Astrocyte (in vitro differentiated cells and primary cell): ENCODE measurements at regions not wholly inside any gene's neighbourhood (a gene's known extent, or its start where the extent isn't known, plus 50 kb on each side); places are given as distances from the start of the nearest gene placed in this dataset.

Experiments used
- DNase-seq: peaks from one replicate; pipeline ENCODE4 v3.0.0-alpha.2; 2010; ENCODE audit warnings: low read depth
- FAIRE-seq: peaks from 2 replicates; lab custom pipeline; 2011; peaks lifted over from hg19 to GRCh38; lab: Jason Lieb, UNC
- H2AFZ ChIP-seq: 2 replicates; pipeline ENCODE4 v1.6.0; 2012; ENCODE audit warnings: low read depth, low read length, inconsistent platforms
- H3K27ac ChIP-seq: 2 replicates; pipeline ENCODE4 v1.5.1; 2011; ENCODE audit warnings: low read depth, low read length, inconsistent platforms
- H3K27me3 ChIP-seq: 2 replicates; pipeline ENCODE4 v1.6.0; 2011; ENCODE audit warnings: low read length, inconsistent platforms; ENCODE audit not compliant: insufficient read depth
- H3K36me3 ChIP-seq: 2 replicates; pipeline ENCODE4 v1.5.1; 2011; ENCODE audit warnings: low read length, inconsistent platforms; ENCODE audit not compliant: insufficient read depth
- H3K4me1 ChIP-seq: 2 replicates; pipeline ENCODE4 v1.5.1; 2011; ENCODE audit warnings: low read length, inconsistent platforms; ENCODE audit not compliant: insufficient read depth
- H3K4me2 ChIP-seq: 2 replicates; pipeline ENCODE4 v1.6.0; 2012; ENCODE audit warnings: low read length, inconsistent platforms
- H3K4me3 ChIP-seq: 2 replicates; pipeline ENCODE4 v1.5.1; 2011; ENCODE audit warnings: low read depth, mild to moderate bottlenecking, low read length, inconsistent platforms; ENCODE audit not compliant: insufficient read depth
- H3K79me2 ChIP-seq: 2 replicates; pipeline ENCODE4 v1.6.0; 2012; ENCODE audit warnings: mild to moderate bottlenecking, low read length, inconsistent platforms; ENCODE audit not compliant: insufficient read depth
- H3K9ac ChIP-seq: 2 replicates; pipeline ENCODE4 v1.6.0; 2012; ENCODE audit warnings: mild to moderate bottlenecking, low read length, inconsistent platforms
- H3K9me3 ChIP-seq: 2 replicates; pipeline ENCODE4 v1.5.1; 2012; ENCODE audit warnings: low read depth, mild to moderate bottlenecking, low read length, inconsistent platforms; ENCODE audit not compliant: insufficient read depth
- H4K20me1 ChIP-seq: 2 replicates; pipeline ENCODE4 v1.6.0; 2012; ENCODE audit warnings: low read length, inconsistent platforms; ENCODE audit not compliant: insufficient read depth
- H3K27ac Mint-ChIP-seq: one replicate; pipeline ENCODE4 v1.8.0; 2021; ENCODE audit warnings: mild to moderate bottlenecking, mixed read lengths; ENCODE audit not compliant: unreplicated experiment
- H3K27me3 Mint-ChIP-seq: one replicate; pipeline ENCODE4 v1.8.0; 2021; ENCODE audit warnings: low read depth, mixed read lengths; ENCODE audit not compliant: unreplicated experiment
- H3K36me3 Mint-ChIP-seq: one replicate; pipeline ENCODE4 v1.8.0; 2021; ENCODE audit warnings: low read depth, mixed read lengths; ENCODE audit not compliant: unreplicated experiment
- H3K4me1 Mint-ChIP-seq: one replicate; pipeline ENCODE4 v1.8.0; 2021; ENCODE audit warnings: low read depth, mixed read lengths; ENCODE audit not compliant: unreplicated experiment
- H3K4me3 Mint-ChIP-seq: one replicate; pipeline ENCODE4 v1.8.0; 2021; ENCODE audit warnings: mild to moderate bottlenecking, moderate library complexity, mixed read lengths; ENCODE audit not compliant: unreplicated experiment
- H3K9me3 Mint-ChIP-seq: one replicate; pipeline ENCODE4 v1.8.0; 2021; ENCODE audit warnings: mild to moderate bottlenecking, mixed read lengths; ENCODE audit not compliant: unreplicated experiment
- EZH2 ChIP-seq: IDR thresholded peaks from 2 replicates; pipeline ENCODE4 v1.6.1; 2012; ENCODE audit warnings: mild to moderate bottlenecking, low read length, inconsistent platforms; ENCODE audit not compliant: insufficient read depth
- TF ChIP-seq, protein P1 (sequence below): IDR thresholded peaks from 2 replicates; pipeline ENCODE4 v1.5.1; 2011; ENCODE audit warnings: low read depth, mild to moderate bottlenecking, inconsistent platforms, low read length, moderate library complexity; ENCODE audit not compliant: insufficient read depth

GRCh38 chr3:187822402-187822801, 77.1 kb upstream of the BCL6 start:
- Mint-ChIP-seq H3K27me3 (peaks cover 7% of the 10 kb centered on the region), H3K4me1 (no peaks in the 10 kb centered on the region), H3K27ac (no peak overlapping the region), H3K4me3 (no peak overlapping the region), H3K9me3 (peaks cover 6% of the 10 kb centered on the region), H3K36me3 (no peaks in the 10 kb centered on the region)
- H3K9ac ChIP-seq = no peak overlapping the region
- H3K36me3 ChIP-seq = no peaks in the 10 kb centered on the region
- no peaks in the 10 kb centered on the region for H4K20me1 ChIP-seq
- no peaks in the 10 kb centered on the region for H3K4me1 ChIP-seq
- DNase-seq = no peak
- H2AFZ ChIP-seq = no peak overlapping the region
- no peaks in the 10 kb centered on the region for H3K27me3 ChIP-seq
- no peak overlapping the region for H3K4me3 ChIP-seq
- no peak overlapping the region for H3K27ac ChIP-seq
- H3K9me3 ChIP-seq = no peaks in the 10 kb centered on the region
- no peak for TF ChIP-seq EZH2
- TF ChIP-seq, protein P1, sequence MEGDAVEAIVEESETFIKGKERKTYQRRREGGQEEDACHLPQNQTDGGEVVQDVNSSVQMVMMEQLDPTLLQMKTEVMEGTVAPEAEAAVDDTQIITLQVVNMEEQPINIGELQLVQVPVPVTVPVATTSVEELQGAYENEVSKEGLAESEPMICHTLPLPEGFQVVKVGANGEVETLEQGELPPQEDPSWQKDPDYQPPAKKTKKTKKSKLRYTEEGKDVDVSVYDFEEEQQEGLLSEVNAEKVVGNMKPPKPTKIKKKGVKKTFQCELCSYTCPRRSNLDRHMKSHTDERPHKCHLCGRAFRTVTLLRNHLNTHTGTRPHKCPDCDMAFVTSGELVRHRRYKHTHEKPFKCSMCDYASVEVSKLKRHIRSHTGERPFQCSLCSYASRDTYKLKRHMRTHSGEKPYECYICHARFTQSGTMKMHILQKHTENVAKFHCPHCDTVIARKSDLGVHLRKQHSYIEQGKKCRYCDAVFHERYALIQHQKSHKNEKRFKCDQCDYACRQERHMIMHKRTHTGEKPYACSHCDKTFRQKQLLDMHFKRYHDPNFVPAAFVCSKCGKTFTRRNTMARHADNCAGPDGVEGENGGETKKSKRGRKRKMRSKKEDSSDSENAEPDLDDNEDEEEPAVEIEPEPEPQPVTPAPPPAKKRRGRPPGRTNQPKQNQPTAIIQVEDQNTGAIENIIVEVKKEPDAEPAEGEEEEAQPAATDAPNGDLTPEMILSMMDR = no peak
- no peak overlapping the region for H3K4me2 ChIP-seq
- FAIRE-seq = no peak
- no peaks in the 10 kb centered on the region for H3K79me2 ChIP-seq

GRCh38 chr3:187823746-187824145, 78.5 kb upstream of the BCL6 start:
- Mint-ChIP-seq H3K9me3 (no peaks in the 10 kb centered on the region), H3K27ac (no peak overlapping the region), H3K4me3 (no peak overlapping the region), H3K36me3 (no peaks in the 10 kb centered on the region), H3K27me3 (peaks cover 12% of the 10 kb centered on the region), H3K4me1 (no peaks in the 10 kb centered on the region)
- H2AFZ ChIP-seq = no peak overlapping the region
- H3K27me3 ChIP-seq = no peaks in the 10 kb centered on the region
- H3K9ac ChIP-seq = no peak overlapping the region
- H3K4me1 ChIP-seq = no peaks in the 10 kb centered on the region
- H3K79me2 ChIP-seq = no peaks in the 10 kb centered on the region
- no peak overlapping the region for H3K4me2 ChIP-seq
- no peaks in the 10 kb centered on the region for H3K36me3 ChIP-seq
- TF ChIP-seq EZH2 = no peak
- TF ChIP-seq, protein P1 = no peak
- H4K20me1 ChIP-seq = no peaks in the 10 kb centered on the region
- no peak overlapping the region for H3K4me3 ChIP-seq
- DNase-seq (no peak), FAIRE-seq (no peak)
- H3K27ac ChIP-seq = no peak overlapping the region
- no peaks in the 10 kb centered on the region for H3K9me3 ChIP-seq

DNA sequence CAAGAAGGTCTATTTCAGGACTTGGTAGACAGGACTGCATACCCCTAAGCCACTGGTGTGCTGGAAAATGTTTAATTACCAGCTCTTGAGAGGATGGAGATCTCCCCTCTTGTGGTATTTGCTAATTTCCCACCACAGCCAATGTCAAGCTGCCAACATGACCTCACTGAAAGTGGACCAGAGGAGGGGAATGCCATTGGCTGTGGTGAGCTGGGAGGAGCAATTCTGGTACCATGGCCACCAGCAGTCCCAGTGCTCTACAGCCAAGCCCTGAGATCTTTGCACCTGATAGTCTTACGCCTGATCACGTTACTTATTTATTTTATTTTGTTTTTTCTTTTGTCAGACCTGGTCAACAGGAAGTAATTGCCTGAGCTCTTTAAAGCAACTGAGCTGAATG, 82.5 kb upstream of the BCL6 start:
- Histone ChIP-seq H3K27ac (no peak overlapping the region), H3K4me2 (no peak overlapping the region), H3K4me3 (no peak overlapping the region), H2AFZ (no peak overlapping the region), H3K27me3 (no peaks in the 10 kb centered on the region), H3K4me1 (no peaks in the 10 kb centered on the region), H3K36me3 (no peaks in the 10 kb centered on the region), H3K9me3 (no peaks in the 10 kb centered on the region), H3K79me2 (no peaks in the 10 kb centered on the region), H3K9ac (no peak overlapping the region), H4K20me1 (no peaks in the 10 kb centered on the region)
- peaks cover 12% of the 10 kb centered on the region for H3K27me3 Mint-ChIP-seq
- H3K9me3 Mint-ChIP-seq = peaks cover 1% of the 10 kb centered on the region
- no peak for FAIRE-seq
- no peak for DNase-seq
- H3K36me3 Mint-ChIP-seq = no peaks in the 10 kb centered on the region
- no peak overlapping the region for H3K4me3 Mint-ChIP-seq
- no peak overlapping the region for H3K27ac Mint-ChIP-seq
- peaks cover 9% of the 10 kb centered on the region for H3K4me1 Mint-ChIP-seq
- no peak for TF ChIP-seq EZH2
- TF ChIP-seq, protein P1 = no peak
